B cell (primary cell): ENCODE measurements at regions not wholly inside any gene's neighbourhood (a gene's known extent, or its start where the extent isn't known, plus 50 kb on each side); places are given as distances from the start of the nearest gene placed in this dataset.

Experiments
- CTCF ChIP-seq: fragments of 200-600 bp; IDR thresholded peaks from one replicate; pipeline ENCODE4 v1.8.0; 2022; ENCODE audit warnings: antibody characterized with exemption, mild to moderate bottlenecking
- EZH2 ChIP-seq: IDR thresholded peaks from 2 replicates; pipeline ENCODE4 v1.6.1; 2012; ENCODE audit warnings: borderline replicate concordance, low read depth, mild to moderate bottlenecking, moderate library complexity, low read length; ENCODE audit not compliant: insufficient read depth, poor library complexity, severe bottlenecking

GRCh38 chr18:56119681-56120080, 518.7 kb downstream of the TXNL1 start:
- TF ChIP-seq CTCF (no peak), EZH2 (no peak)
